ENCODE measurements at regions not wholly inside any gene's neighbourhood (a gene's known extent, or its start where the extent isn't known, plus 50 kb on each side); places are given as distances from the start of the nearest gene placed in this dataset.

- TF ChIP-seq CTCF (conservative IDR thresholded peaks at IDR 0.05; ENCODE audit: low read length) (no peak), EZH2phosphoT487 (IDR thresholded peaks at IDR 0.05; ENCODE audit: borderline replicate concordance, low read depth, low read length) (no peak)
- Histone ChIP-seq H4K20me1 (ENCODE audit: insufficient read depth, low read length) (no peaks in the 10 kb centered on the region), H3K9me2 (ENCODE audit: insufficient read depth, low read length) (no peaks in the 10 kb centered on the region), H3K36me3 (ENCODE audit: insufficient read depth, low read length) (no peaks in the 10 kb centered on the region), H3K79me2 (ENCODE audit: insufficient read depth, low read depth, low read length) (no peaks in the 10 kb centered on the region), H3K4me3 (ENCODE audit: low read depth, low read length, poor library complexity, severe bottlenecking) (no peak overlapping the region), H3K27ac (ENCODE audit: low read depth, low read length, poor library complexity, severe bottlenecking) (no peak overlapping the region), H2AFZ (ENCODE audit: low read length) (no peak overlapping the region), H3K4me2 (ENCODE audit: low read length) (no peak overlapping the region), H3K9me3 (ENCODE audit: low read length) (no peaks in the 10 kb centered on the region), H3K4me1 (ENCODE audit: insufficient read depth, low read length, poor library complexity, severe bottlenecking) (no peaks in the 10 kb centered on the region)
- CTCF ChIA-PET (ENCODE audit: unreplicated experiment) = interaction anchor here (0.5 kb wide), 1 partner anchor 247 kb away, joined by 4 read pairs; no protein-coding TSS in a partner anchor
- POLR2A ChIA-PET = interaction anchor here (0.9 kb wide), 2 partner anchors 22 to 332 kb away, joined by 3 to 4 read pairs; no protein-coding TSS in a partner anchor
- BruUV-seq (replicated peaks) = no TSS peak
- intact Hi-C loops (cut with micrococcal nuclease; ENCODE audit: unreplicated experiment) = no loop called here
- no peak for DNase-seq (ENCODE audit: low spot score)
Measured at GRCh38 chr6:96743496-96743895, 93.8 kb downstream of the GPR63 start.

GRCh38 chr6:96742702-96743101 is 94.6 kb downstream of the GPR63 start:
- no peaks in the 10 kb centered on the region for H3K36me3 ChIP-seq (ENCODE audit: insufficient read depth, low read length)
- no peak for TF ChIP-seq CTCF (conservative IDR thresholded peaks at IDR 0.05; ENCODE audit: low read length)
- no peak for TF ChIP-seq EZH2phosphoT487 (IDR thresholded peaks at IDR 0.05; ENCODE audit: borderline replicate concordance, low read depth, low read length)
- ChIA-PET CTCF (ENCODE audit: unreplicated experiment) (no interaction called here), POLR2A (interaction anchor here (0.7 to 1.2 kb wide), 2 partner anchors 17 to 132 kb away, joined by 3 to 6 read pairs; no protein-coding TSS in a partner anchor)
- DNase-seq (ENCODE audit: low spot score) = no peak
- H3K4me3 ChIP-seq (ENCODE audit: low read depth, low read length, poor library complexity, severe bottlenecking) = no peak overlapping the region
- BruUV-seq (replicated peaks) = no TSS peak
- no peak overlapping the region for H2AFZ ChIP-seq (ENCODE audit: low read length)
- no peaks in the 10 kb centered on the region for H3K9me3 ChIP-seq (ENCODE audit: low read length)
- H3K27ac ChIP-seq (ENCODE audit: low read depth, low read length, poor library complexity, severe bottlenecking) = no peak overlapping the region
- H3K79me2 ChIP-seq (ENCODE audit: insufficient read depth, low read depth, low read length) = no peaks in the 10 kb centered on the region
- intact Hi-C loops (cut with micrococcal nuclease; ENCODE audit: unreplicated experiment) = no loop called here
- H3K4me1 ChIP-seq (ENCODE audit: insufficient read depth, low read length, poor library complexity, severe bottlenecking) = no peaks in the 10 kb centered on the region
- no peak overlapping the region for H3K4me2 ChIP-seq (ENCODE audit: low read length)
- no peaks in the 10 kb centered on the region for H4K20me1 ChIP-seq (ENCODE audit: insufficient read depth, low read length)
- H3K9me2 ChIP-seq (ENCODE audit: insufficient read depth, low read length) = no peaks in the 10 kb centered on the region

- intact Hi-C loops (cut with micrococcal nuclease; ENCODE audit: unreplicated experiment) = no loop called here
- POLR2A ChIA-PET = interaction anchor here (0.6 to 1.6 kb wide), 4 partner anchors 15 to 126 kb away, joined by 3 to 6 read pairs (median 5); no protein-coding TSS in a partner anchor
- BruUV-seq (replicated peaks) = no TSS peak
Measured at GRCh38 chr6:96735332-96735731, 101.9 kb downstream of the GPR63 start.

More at GRCh38 chr6:96735332-96735731, 101.9 kb downstream of the GPR63 start:
- no peaks in the 10 kb centered on the region for H3K9me2 ChIP-seq (ENCODE audit: insufficient read depth, low read length)
- H3K4me3 ChIP-seq (ENCODE audit: low read depth, low read length, poor library complexity, severe bottlenecking) = no peak overlapping the region
- no peak overlapping the region for H3K27ac ChIP-seq (ENCODE audit: low read depth, low read length, poor library complexity, severe bottlenecking)
- no peaks in the 10 kb centered on the region for H3K9me3 ChIP-seq (ENCODE audit: low read length)
- no peak for DNase-seq (ENCODE audit: low spot score)
- no peaks in the 10 kb centered on the region for H4K20me1 ChIP-seq (ENCODE audit: insufficient read depth, low read length)
- no peaks in the 10 kb centered on the region for H3K4me1 ChIP-seq (ENCODE audit: insufficient read depth, low read length, poor library complexity, severe bottlenecking)
- CTCF ChIA-PET (ENCODE audit: unreplicated experiment) = interaction anchor here (0.6 kb wide), 2 partner anchors 18 to 61 kb away, joined by 3 to 4 read pairs; no protein-coding TSS in a partner anchor
- TF ChIP-seq CTCF (conservative IDR thresholded peaks at IDR 0.05; ENCODE audit: low read length) (no peak), EZH2phosphoT487 (IDR thresholded peaks at IDR 0.05; ENCODE audit: borderline replicate concordance, low read depth, low read length) (no peak)
- no peaks in the 10 kb centered on the region for H3K36me3 ChIP-seq (ENCODE audit: insufficient read depth, low read length)
- no peak overlapping the region for H2AFZ ChIP-seq (ENCODE audit: low read length)
- no peaks in the 10 kb centered on the region for H3K79me2 ChIP-seq (ENCODE audit: insufficient read depth, low read depth, low read length)
- no peak overlapping the region for H3K4me2 ChIP-seq (ENCODE audit: low read length)

Measured in OCI-LY7 (cell line).